HG02840 (cell line): ENCODE measurements at regions not wholly inside any gene's neighbourhood (a gene's known extent, or its start where the extent isn't known, plus 50 kb on each side); places are given as distances from the start of the nearest gene placed in this dataset.

Experiments
- ATAC-seq: cut with Tn5 transposase; IDR thresholded peaks from one replicate; pipeline ENCODE4 v1.9.1; 2021; ENCODE audit warnings: mild to moderate bottlenecking, moderate library complexity, moderate number of reproducible peaks; ENCODE audit not compliant: unreplicated experiment, low FRiP score

GRCh38 chr6:18335948-18336347 lies 51.2 kb upstream of the RNF144B start:
- ATAC-seq, result no peak

DNA sequence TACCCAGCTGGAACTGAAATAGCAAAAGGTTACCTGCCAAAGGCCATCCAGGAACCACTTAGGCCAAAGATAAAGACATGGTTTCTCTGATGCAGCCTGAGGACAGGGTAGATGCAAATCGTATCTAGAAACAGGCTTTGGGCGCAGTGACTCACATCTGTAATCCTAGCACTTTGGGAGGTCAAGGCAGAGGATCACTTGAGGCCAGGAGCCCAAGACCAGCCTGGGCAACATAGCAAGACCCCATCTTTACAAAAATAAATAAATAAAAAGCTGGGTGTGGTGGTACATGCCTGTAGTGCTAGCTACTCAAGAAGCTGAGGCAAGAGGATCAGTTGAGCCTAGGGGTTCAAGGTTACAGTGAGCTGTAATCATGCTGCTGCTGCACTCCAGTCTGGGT lies 52.9 kb upstream of the RNF144B start:
- no peak for ATAC-seq

- no peak for ATAC-seq
Observed at GRCh38 chr6:18330548-18331081, 56.5 kb upstream of the RNF144B start.

GRCh38 chr6:18329776-18330175 lies 57.4 kb upstream of the RNF144B start:
- ATAC-seq, result no peak

GRCh38 chr6:18328540-18328939 lies 58.6 kb upstream of the RNF144B start:
- ATAC-seq, result no peak

- no peak for ATAC-seq
Observed at GRCh38 chr6:18328070-18328469, 59.1 kb upstream of the RNF144B start.

DNA sequence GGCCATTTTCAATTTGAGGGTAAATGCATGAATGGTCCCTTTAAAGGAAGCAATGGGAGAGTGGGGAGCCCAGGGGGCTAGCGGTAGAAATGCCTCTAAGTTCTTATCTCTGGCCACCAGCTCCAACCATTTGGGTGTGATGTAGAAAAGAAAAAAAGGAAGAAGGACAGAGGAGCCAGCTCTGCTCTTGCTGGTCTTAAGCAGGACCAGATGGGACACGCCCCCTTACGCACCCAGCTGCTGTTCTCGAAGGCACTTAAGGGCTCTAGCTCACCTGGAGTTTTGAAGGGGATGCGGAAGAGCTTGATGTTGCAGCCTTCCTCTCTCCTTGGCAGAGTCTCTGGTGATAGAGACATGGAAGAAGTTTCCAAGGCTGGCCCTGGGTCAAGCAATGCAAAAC lies 59.5 kb upstream of the RNF144B start:
- ATAC-seq, result peak; percentile 61

GRCh38 chr6:18326980-18327379 lies 60.2 kb upstream of the RNF144B start:
- ATAC-seq, result no peak

- no peak for ATAC-seq
Observed at GRCh38 chr6:18326001-18326400, 61.1 kb upstream of the RNF144B start.

- ATAC-seq, result no peak
Observed at GRCh38 chr6:18324706-18325042, 60.3 kb upstream of the DEK start.

DNA sequence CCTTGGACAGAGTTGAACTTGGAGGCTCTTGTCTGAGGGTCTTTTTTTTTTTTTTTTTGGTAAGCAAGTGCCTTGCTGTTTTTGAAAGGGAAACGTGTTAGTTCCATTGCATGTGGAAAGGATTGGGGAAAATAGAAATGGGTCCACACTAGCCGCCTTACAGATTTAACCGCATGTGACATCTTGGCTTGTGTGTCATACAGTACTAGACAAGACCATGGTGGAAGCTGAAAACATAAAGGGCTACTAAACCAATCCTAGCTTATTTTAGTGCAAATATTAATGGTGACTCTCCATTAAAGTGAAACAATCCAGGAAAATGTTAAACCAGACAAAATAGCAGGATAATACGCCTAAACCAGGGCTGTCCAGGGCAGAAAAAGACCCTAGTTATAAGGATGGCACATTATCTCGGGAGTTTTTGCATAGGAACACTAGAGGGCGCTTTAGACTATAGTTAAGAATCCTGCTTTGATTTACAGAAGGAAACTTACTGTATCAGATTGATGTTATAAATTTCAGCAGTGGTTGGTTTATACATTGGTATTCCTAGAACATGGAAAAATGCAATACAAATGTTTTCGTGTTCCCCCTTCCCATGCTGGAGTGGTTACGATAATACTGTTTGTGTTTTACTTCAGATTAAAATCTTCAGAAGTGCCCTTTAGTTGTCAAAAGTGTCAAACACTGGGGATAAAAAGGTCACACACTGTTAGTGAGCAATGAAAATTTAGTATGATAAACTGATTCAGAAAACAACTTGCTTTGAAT lies 59.8 kb upstream of the DEK start:
- no peak for ATAC-seq

GRCh38 chr6:18317850-18318249 lies 53.5 kb upstream of the DEK start:
- ATAC-seq, result no peak

- ATAC-seq, result no peak
Observed at GRCh38 chr6:18314317-18314997, 50.1 kb upstream of the DEK start.
